Pons (tissue), 1 donor: ENCODE measurements at regions not wholly inside any gene's neighbourhood (a gene's known extent, or its start where the extent isn't known, plus 50 kb on each side); places are given as distances from the start of the nearest gene placed in this dataset.

Experiments
- DNase-seq: peaks from one replicate; pipeline ENCODE4 v3.0.0-alpha.2; 2016; ENCODE audit warnings: low spot score

DNA sequence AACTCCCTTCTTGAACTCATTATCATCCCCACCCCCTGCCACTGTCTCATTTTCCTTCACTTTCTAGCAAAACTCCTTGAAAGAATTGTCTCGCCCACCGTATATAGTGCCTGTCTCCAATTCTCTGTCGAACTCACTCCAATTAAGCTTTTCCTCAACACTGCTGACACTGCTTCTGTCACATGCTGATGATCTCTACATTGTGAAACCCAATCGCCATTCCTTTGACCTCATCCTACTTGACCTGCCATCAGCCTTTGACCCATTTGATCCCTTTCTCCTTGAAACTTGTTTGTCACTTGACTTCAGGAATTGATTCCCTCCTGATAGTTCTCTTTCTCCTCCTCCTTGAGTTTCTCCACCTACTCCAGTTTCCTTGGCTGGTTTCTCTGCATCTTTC lies 54.8 kb downstream of the CCDC71L start:
- DNase-seq: no peak

DNA sequence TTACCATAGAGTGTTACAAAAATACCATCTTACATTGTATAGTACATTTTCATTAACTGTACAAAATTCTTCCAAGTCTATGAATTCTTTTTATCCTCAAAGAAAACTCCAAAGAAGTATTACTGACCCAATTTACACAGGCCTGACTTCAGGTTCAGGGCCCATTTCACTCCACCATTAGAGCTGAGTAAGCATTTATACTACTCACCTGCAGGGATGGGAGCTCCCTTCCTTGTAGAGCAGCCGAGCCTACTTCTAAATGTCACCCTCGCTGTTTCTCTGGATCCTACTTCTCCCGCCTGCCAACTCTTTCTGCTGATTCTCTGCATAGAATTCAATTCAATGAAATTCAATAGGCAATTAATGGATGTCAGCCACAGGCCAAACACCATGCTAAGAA lies 56.0 kb downstream of the CCDC71L start:
- no peak for DNase-seq

DNA sequence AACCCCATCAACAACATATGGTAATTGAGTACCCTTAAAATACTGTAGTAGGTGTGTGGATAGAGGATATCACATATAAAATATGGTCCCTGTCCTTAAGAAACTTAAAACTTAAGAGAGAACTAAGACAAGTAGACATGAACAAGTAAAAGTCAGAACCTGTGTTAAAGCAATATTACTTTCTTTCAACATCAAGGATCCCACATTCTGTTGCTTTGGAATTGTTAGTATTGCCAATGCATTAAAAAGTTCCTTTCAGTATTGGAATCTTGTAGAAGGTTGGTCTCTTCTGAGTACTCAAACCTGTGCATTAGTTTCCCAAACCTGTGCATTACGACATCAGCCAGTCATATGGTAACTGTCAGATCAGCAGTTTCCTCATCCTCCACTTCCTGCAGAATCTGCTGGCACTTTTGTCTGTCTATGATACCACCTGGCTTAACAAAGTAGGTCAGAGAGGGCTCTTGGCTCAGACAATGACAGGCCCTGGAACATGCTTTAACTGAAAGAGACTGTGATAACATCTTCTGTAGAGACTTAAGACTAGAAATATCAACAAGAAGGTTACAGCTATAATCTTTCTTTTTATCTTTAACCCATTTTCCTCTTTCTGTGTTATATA lies 56.5 kb downstream of the CCDC71L start:
- DNase-seq: no peak

DNA sequence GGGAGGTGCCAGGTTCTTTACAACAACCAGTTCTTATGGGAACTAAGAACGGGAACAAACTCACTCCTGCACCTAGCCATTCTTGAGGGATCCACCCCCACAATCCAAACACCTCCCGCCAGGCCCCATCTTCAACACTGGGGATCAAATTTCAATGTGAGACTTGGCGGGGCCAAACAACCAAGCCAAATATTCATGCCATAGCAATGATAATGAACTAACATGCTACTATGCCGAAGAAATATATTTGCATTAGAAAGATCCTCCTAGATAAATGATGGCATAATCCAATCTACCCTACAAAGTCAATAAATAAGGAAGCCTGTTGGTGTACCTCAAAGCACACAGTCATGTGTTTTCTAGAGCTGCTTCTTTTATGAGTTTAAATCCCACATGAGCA lies 57.6 kb downstream of the CCDC71L start:
- DNase-seq: no peak

DNA sequence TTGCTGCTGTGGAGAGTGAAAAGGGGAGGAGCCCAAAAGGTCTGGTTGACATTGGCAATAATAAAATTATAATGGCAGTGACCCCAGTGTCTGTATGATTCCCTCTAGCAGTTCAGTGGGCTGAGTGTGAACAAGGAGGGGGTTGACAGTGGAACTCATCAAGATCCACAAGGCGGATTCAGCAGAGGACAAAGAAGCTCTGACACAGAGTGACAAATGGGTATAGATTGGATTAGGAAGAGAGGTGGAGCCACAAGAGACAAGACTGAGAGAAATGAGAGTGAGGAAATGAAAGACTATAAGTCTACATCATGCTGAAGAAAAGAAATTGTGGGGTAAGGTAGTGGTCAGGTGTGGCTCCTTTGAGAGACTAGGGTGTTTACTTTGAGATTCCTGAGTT lies 58.9 kb downstream of the CCDC71L start:
- DNase-seq: no peak

DNA sequence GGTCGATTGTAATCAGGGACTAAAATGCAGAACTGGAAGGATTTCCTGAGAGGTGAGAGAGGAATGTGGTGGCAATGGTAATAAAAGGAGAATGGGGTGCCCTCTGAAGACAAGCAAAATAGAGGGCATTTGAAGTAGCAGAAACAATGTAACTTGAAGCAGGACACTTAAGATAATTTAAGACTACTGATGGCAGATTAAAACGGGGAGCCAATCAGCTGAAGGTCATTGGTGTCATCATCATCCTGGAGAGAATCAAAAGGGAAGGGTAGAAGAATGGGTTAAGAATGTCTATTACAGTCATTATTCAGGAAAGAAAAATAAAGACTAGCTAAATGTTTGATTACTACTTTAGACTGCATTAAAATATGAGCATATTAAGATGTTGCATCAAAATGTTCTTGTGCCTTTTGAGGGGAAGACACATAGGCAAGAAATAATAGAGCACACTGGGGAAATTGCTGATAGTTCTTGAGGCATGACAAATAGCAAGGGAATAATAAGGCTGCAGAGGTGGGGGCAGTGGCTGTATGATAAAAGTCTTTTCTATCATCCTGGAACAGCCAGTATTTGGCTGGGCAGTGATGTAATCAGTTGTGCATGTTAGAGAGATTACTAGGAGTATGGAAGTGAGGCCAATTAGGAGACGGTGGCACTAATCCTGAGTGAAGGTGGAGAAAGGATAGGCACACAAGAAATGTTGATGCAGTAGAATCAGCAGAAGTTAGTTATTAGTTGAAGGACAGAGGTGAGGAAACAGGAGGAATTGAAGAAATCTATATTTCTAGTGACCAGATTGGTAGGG lies 60.2 kb downstream of the CCDC71L start:
- DNase-seq: no peak

DNA sequence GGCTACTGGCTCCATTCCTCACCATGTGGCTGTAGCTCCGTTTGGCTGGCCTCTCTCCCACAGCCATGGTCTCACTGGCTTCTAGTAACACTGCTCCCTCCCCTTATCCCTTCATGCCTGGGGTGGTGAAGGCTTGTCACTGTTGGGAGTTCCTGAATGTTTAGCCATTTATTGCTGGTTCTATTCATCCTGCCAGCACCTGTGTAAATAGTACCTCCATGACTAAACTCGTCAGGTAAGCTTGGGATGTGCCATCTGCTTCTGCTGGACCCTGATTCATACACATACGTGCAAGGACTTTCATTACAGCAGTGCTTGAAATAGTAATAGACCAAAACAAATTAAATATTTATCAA lies 61.6 kb downstream of the CCDC71L start:
- no peak for DNase-seq

DNA sequence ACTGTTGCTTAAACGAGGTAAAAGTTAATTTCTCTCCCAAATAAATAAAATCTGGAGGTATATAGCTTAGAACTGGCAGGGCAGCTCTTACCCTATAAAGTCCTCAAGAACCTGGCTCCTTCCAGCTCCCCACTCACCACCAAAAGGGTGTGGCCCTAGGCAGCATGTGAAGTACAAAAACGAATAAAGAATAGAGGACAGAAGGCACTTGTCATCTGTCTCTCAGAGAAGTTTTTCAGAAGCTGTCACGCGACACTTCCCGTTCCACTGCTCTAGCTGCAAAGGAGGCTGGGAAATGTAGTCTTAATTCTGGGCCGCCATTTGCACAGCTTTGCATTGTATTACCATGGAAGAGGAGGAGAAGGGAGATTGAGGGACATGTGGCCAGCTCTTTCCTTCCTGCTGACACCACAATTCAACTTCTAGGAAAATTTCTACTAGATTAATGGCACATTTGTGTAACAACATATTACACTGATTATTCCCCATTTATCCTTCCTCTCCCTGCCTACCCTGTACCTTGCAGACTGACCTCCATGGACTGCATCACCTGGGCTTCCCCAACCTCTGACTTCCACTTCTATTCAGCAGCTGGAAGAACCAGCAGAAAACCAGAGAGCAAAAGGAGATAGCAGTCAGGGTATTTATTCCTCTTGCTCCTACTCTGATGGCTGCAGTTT lies 62.2 kb downstream of the CCDC71L start:
- peak; percentile 63 for DNase-seq

DNA sequence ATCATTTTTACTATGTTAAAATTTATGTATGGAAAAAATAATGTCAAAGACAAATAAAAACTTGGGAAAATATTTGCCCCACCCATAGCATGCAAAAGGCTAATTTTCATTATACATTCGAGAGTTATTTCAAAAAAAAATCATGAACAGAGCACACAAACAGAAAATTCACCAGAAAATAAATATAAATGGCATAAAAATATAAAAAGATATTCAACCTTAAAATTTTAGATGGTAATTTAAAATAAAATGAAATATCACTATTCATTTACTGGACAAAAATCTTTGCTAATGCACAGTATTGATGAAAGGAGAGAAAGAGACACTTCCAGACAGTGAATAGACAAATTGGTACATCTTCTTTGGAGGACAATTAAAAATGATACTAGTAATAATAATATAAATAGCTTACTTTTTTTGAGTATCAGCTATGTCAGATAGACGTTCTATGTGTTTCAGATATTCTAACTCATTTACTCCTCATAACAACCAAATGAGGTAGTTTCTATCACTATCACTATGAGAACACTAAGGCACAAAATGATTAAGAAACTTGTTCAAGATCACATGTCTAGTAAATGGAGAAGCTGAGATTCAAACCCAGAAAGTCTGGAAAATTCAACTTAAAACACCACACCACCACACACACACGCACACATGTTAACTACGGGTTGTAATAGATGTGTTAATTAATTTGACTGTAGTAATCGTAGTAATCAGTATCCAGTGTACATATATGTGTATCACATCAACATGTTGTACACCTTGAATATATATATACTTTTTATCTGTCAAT lies 63.0 kb downstream of the CCDC71L start:
- DNase-seq: no peak

DNA sequence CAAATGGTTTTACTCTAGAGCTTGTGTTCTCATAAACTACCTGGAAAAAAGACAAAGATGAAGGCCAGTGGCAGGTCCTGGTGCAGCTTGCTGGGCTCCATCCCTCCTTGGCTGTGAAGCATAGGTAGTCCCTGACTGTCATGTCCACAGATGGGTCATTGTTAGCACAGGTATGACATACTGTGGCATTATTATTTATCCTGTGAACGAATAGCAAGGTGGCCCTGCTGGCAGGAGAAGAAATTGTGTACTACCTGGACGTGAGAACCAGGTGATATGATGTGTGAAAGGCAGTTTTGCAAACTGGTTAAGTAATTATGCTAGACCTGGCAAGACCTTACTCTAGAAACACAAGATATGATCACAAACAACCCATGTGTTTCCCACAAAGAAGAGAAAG lies 63.9 kb downstream of the CCDC71L start:
- no peak for DNase-seq

DNA sequence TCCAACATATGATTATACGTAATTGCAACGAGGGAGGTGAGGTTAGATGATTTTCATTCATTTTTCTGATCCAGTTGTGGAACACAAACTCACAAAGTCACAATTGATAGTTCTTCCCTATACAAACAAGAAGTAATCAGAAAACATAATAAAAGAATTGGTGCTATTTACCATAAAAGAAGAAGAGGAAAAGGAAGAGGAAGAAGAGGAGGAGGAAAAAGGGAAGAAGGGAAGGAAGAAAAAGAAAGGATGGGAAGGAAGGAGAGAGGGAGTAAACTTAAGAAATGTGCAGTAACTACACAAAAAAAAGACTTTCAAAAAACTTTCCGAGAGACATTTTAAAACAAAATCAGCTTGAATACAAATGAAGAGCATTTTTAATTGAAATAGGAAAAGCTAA lies 65.0 kb downstream of the CCDC71L start:
- DNase-seq: no peak

DNA sequence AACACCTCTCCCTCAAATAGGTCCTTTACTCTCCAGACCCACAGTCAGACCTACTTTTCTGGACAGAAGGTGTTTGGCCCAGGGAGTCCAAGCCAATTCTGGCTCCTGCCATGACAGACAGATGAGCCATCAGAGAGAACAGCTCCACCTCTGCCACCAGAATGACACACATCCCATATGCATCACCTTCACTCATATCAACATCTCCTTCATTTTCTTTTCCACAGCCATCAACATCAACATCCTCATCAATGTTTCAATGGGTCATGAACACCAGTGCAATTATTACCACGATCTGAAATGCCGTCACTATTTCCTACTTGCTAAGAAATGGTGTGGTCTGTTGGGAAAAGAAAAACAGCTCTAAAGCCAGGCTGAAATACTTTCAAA lies 67.9 kb downstream of the CCDC71L start:
- no peak for DNase-seq

DNA sequence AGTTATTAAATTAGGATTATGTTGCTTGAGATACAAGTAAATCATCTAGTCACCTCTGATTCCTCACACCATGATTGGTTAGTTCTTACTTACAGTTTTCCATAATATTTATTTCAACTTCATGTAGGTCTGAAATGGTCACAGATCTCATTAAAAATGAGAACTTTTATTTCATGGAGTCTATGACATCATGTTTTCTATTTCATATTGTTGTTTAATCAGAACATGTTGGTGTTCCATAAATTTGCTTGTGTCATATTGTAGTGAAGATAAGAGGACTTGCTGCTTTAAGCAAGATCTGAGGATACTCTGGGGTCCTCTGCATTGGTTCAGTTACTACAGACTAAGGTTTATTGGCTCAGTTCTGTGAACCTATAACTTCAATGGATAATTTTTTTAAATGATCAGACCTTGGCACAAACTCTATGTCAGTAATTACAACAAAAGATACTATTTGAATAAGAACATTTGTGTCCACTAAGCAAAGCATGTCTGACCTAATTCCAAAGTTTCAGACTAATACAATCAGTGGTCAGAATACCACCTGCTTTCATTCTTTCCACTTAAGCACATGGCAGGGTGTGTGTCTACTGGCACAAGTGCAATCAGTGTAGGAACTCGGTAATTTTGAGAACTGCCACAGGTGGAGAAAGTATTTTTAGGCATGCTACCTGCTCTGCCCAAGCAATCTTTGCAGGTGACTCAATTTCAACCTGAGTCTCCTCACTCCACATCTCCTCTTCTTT lies 68.5 kb downstream of the CCDC71L start:
- DNase-seq: no peak

DNA sequence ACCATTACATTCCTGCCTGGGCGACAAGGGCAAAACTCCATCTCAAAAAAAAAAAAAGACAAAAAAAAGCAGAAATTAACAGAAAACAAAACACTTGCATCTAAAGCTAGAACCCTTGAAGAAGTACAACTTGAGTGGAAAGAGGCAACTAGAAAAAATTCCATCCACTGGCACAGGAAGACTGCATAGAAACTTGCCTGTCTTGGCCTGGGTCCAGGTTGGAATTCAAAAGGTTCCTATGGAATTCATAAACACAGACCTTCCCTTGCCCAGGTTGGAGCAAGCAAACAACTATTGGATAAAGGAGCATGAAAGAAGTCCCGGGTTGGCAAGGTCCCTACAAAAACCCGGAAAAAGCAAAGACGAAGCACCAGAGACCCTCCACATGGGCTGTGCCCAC lies 69.8 kb downstream of the CCDC71L start:
- no peak for DNase-seq

DNA sequence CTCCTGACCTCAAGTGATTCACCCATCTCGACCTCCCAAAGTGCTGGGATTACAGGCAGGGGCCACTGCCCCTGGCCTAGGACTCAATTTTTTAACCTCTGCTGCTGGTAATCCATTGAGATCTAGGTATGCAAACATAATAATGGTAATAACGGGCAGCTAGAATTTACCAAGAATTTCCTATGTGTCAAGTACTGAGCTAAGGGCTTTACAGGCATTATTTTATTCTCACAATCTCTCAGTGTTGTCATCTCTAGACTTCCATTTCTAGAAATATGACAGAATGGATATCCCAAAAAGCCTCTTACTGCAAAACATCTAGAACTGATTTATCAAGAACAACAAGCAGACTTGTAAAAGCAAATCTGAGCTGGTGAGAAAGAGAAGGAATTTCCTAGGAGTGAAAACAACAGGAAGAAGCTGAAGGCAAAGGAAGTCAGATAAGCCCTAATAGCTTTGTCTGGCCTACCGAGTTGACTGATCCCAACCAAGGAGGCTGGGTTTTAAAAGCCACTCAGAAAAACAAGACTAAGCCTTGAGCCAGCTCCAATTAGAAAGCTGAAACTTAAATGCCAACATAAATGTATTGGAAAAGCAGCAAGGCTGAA lies 70.6 kb downstream of the CCDC71L start:
- no peak for DNase-seq

DNA sequence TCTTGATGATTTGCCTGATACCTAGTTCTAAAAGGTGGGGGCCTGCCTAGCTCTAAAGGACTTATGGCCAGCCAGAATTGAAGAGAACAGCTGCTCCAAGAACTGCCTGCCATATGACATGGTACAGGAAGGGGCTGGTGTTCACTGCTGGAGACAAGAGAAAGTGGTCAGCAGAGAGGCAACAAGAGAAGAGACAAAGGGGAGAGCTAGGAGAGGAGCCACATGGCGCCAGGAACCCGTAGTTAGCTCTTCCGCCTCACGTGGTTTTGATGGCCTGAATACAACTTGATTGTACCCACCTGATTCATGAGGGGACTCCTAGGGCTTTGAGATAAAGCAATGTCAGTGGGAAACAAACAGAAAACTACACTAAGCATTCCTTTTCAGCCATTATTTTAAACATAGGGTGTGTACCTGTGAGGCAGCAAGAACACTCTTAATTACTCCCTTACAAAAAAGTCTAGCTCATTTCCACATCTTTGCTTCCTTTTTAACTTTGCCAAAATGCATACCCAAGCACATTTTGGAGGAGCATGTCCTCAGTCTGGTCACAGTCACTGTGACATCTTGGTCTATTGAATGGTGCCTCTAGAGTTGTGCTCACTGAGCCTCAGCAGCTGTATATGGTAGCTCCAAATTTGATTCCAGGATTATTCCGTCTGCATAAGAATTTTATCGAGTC lies 71.6 kb downstream of the CCDC71L start:
- no peak for DNase-seq

DNA sequence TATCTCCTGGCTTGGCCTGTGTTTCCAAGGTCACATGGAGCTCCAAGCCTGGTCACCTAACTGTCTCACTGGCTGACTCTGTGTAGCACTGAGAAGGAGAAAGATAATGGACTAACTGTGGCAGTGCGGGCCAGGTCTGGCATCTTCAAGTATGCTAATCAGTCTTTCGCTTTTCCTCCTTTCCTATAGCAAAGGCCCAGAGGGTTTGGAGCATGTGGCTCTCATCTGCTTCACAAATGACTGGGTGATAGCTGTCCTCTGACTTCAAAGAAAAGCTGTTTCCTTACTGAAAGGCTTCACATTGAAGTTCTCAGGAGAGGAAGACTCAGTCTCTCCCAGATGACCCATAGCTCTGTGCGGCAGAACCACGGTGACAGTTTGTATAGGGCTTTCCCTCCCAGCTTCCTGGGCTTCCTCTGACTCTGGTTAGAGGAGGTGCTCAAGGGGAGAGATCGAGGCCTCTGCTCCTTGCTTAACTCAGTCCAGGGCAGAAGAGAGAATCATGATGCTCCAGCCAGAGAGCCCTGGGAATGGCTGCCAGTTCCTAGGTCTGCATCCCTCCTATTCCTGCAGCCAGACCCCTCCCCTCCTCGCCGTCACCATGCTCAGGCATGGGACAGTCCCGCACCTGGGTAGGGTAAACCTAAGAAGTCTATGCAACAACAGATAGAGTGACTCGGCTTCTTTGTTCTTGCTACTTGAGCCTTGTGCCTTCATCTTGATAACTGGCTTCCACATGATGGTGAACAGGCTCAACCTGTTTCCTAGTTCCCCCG lies 72.3 kb downstream of the CCDC71L start:
- no peak for DNase-seq

DNA sequence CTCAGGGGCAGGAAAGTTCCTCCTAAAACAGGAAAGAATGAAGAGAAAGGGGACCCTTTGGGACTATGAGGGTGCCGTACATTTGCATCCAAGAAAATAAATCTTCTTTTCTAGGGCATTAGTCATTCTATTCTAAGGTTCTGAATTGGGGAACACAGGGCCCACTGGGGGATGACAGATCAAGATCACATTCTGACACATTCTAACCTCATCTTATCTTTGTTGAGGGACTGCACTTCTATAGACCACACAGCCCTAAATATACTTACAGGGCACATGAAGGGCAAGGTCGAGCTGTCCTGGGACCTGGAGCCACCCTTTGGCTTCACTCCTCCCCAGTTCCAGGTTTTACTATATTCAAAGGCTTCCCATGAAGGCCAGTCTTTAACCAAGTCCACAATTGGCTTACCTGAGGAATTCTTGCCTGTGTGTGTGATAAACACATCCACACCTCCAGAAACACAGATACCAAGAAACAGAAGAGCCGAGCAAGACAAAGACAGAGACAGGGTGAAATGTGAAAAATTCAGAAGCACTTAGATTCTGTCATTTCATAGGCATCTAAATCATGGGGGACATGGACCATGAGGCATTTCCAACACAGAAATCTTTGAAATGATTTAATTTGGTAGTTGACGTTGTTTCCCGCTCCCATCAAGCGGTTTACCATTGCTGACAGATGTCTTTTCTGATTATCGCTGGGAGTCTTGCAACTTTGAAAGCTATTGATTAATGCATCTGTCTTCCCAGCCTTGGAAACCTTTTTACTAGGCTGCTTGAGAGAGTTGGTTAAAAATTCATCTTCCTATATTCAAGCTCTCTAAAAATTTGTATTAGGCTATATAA lies 75.8 kb downstream of the CCDC71L start:
- no peak for DNase-seq
